Keratinocyte (primary cell): ENCODE measurements at regions not wholly inside any gene's neighbourhood (a gene's known extent, or its start where the extent isn't known, plus 50 kb on each side); places are given as distances from the start of the nearest gene placed in this dataset.

Experiments used
- DNase-seq: peaks from one replicate; pipeline ENCODE4 v3.0.0-alpha.2; 2011; ENCODE audit warnings: low read depth, missing footprints, low spot score
- FAIRE-seq: peaks from 2 replicates; lab custom pipeline; 2011; peaks lifted over from hg19 to GRCh38; lab: Jason Lieb, UNC
- H2AFZ ChIP-seq: 2 replicates; pipeline ENCODE4 v1.6.0; 2012; ENCODE audit warnings: low read length, control low read depth, inconsistent platforms; ENCODE audit not compliant: control insufficient read depth
- H3K27ac ChIP-seq: 2 replicates; pipeline ENCODE4 v1.5.1; 2011; ENCODE audit warnings: low read length; ENCODE audit not compliant: control insufficient read depth, insufficient read depth
- H3K27me3 ChIP-seq: 3 replicates; pipeline ENCODE4 v1.6.0; 2011; ENCODE audit warnings: low read length; ENCODE audit not compliant: control insufficient read depth, insufficient read depth; ENCODE audit errors: extremely low read depth
- H3K36me3 ChIP-seq, 2 experiments: 2 replicates in 1 of 2; 3 replicates in 1 of 2; pipeline ENCODE4 v1.5.1; 2011; ENCODE audit warnings: low read length in 2 of 2, mild to moderate bottlenecking in 1 of 2; ENCODE audit not compliant: control insufficient read depth in 2 of 2, insufficient read depth in 2 of 2; ENCODE audit errors: extremely low read depth in 1 of 2
- H3K4me1 ChIP-seq: 3 replicates; pipeline ENCODE4 v1.5.1; 2011; ENCODE audit warnings: low read length; ENCODE audit not compliant: control insufficient read depth, insufficient read depth; ENCODE audit errors: extremely low read depth
- H3K4me2 ChIP-seq: 3 replicates; pipeline ENCODE4 v1.6.0; 2011; ENCODE audit warnings: low read depth, low read length; ENCODE audit not compliant: control insufficient read depth, insufficient read depth; ENCODE audit errors: extremely low read depth
- H3K4me3 ChIP-seq, 3 experiments: fragments of 200-600 bp in 1 of 3; sonication (generic) in 1 of 3; 2 replicates in 2 of 3; 3 replicates in 1 of 3; pipeline ENCODE4 v1.5.1; 2011 to 2016; ENCODE audit warnings: low read length in 3 of 3, mild to moderate bottlenecking in 3 of 3, control low read depth in 2 of 3, inconsistent platforms in 1 of 3, low read depth in 1 of 3, mixed read lengths in 1 of 3, mixed run types in 1 of 3, moderate library complexity in 1 of 3; ENCODE audit not compliant: control insufficient read depth in 2 of 3, insufficient read depth in 2 of 3; ENCODE audit errors: extremely low read depth in 1 of 3
- H3K79me2 ChIP-seq: 2 replicates; pipeline ENCODE4 v1.6.0; 2012; ENCODE audit warnings: low read length; ENCODE audit not compliant: control insufficient read depth, insufficient read depth
- H3K9ac ChIP-seq: 3 replicates; pipeline ENCODE4 v1.6.0; 2011; ENCODE audit warnings: low read length; ENCODE audit not compliant: control insufficient read depth, insufficient read depth; ENCODE audit errors: extremely low read depth
- H3K9me1 ChIP-seq: 3 replicates; pipeline ENCODE4 v1.6.0; 2011; ENCODE audit warnings: low read length; ENCODE audit not compliant: control insufficient read depth, insufficient read depth; ENCODE audit errors: extremely low read depth
- H3K9me3 ChIP-seq: 2 replicates; pipeline ENCODE4 v1.5.1; 2012; ENCODE audit warnings: low read depth, low read length; ENCODE audit not compliant: control insufficient read depth
- H4K20me1 ChIP-seq: 3 replicates; pipeline ENCODE4 v1.6.0; 2011; ENCODE audit warnings: low read length; ENCODE audit not compliant: control insufficient read depth, insufficient read depth; ENCODE audit errors: extremely low read depth
- CTCF ChIP-seq, 3 experiments: IDR thresholded peaks in 1 of 3; conservative IDR thresholded peaks in 1 of 3; optimal IDR thresholded peaks in 1 of 3; 2 replicates in 2 of 3; 3 replicates in 1 of 3; pipeline versions ENCODE3 to v1.5.1; 2011; ENCODE audit warnings: low read length in 3 of 3, mild to moderate bottlenecking in 3 of 3, moderate library complexity in 2 of 3, control low read depth in 1 of 3, inconsistent platforms in 1 of 3; ENCODE audit not compliant: insufficient read depth in 2 of 3; ENCODE audit errors: extremely low read depth in 1 of 3
- EZH2 ChIP-seq: IDR thresholded peaks from one replicate; pipeline ENCODE4 v1.6.1; 2012; ENCODE audit warnings: inconsistent platforms, mild to moderate bottlenecking, low read length, moderate library complexity
- dilution Hi-C: fragments of 300-500 bp; cut with MboI; formaldehyde crosslinking; loops from one replicate; pipeline ENCODE4 v1.7.0; 2020; ENCODE audit warnings: low sequenced_read_pairs; ENCODE audit not compliant: extremely low pct_ligation_motif_present

DNA sequence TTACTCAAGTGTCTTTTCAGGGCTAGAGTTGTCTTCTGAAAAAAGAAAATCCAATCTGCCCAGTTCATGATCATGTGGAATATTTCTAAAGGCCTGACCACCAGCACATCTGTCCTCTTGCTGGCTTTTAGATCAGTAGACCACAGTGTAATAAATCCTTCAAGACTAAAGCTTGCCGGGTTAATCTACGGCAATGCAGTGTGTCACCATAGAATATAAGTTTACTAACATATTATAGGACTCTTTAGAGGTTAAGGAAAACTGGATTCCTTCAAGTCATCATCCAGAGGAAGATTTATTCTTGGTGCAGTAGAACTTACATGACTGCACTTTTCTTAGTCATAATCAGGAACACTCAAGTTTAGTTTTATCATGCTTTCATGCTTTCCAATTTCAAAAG lies 349.5 kb downstream of the SEMA3D start:
- dilution Hi-C loops, result no loop called here
- H3K4me3 ChIP-seq, result no peak overlapping the region
- H3K9me3 ChIP-seq, result no peaks in the 10 kb centered on the region
- no peak overlapping the region for H2AFZ ChIP-seq
- no peaks in the 10 kb centered on the region for H3K79me2 ChIP-seq
- no peaks in the 10 kb centered on the region for H3K27me3 ChIP-seq
- H3K27ac ChIP-seq, result no peak overlapping the region
- no peak overlapping the region for H3K4me2 ChIP-seq
- FAIRE-seq (no peak), DNase-seq (no peak)
- H3K36me3 ChIP-seq, result no peaks in the 10 kb centered on the region
- no peaks in the 10 kb centered on the region for H3K4me1 ChIP-seq
- H4K20me1 ChIP-seq, result no peaks in the 10 kb centered on the region
- H3K9ac ChIP-seq, result no peak overlapping the region
- H3K9me1 ChIP-seq, result no peaks in the 10 kb centered on the region
- no peak for TF ChIP-seq EZH2
- no peak for TF ChIP-seq CTCF (optimal IDR thresholded peaks at IDR 0.05 in 1 of 3, IDR thresholded peaks at IDR 0.05 in 1 of 3, conservative IDR thresholded peaks at IDR 0.05 in 1 of 3; ENCODE audit: extremely low read depth in 1 of 3, insufficient read depth in 2 of 3, low read length in 3 of 3)

- dilution Hi-C loops, result no loop called here
These were observed 357.1 kb downstream of the SEMA3D start for GRCh38 chr7:84829719-84830118.

More at GRCh38 chr7:84829719-84830118, 357.1 kb downstream of the SEMA3D start:
- Histone ChIP-seq H3K9me1 (no peaks in the 10 kb centered on the region), H3K27ac (no peak overlapping the region), H3K4me1 (no peaks in the 10 kb centered on the region), H3K36me3 (no peaks in the 10 kb centered on the region), H3K27me3 (no peaks in the 10 kb centered on the region), H2AFZ (no peak overlapping the region), H3K4me3 (no peak overlapping the region), H3K9ac (no peak overlapping the region), H3K9me3 (no peaks in the 10 kb centered on the region), H3K79me2 (no peaks in the 10 kb centered on the region), H4K20me1 (no peaks in the 10 kb centered on the region), H3K4me2 (no peak overlapping the region)
- no peak for FAIRE-seq
- no peak for DNase-seq
- no peak for TF ChIP-seq CTCF (optimal IDR thresholded peaks at IDR 0.05 in 1 of 3, IDR thresholded peaks at IDR 0.05 in 1 of 3, conservative IDR thresholded peaks at IDR 0.05 in 1 of 3; ENCODE audit: extremely low read depth in 1 of 3, insufficient read depth in 2 of 3, low read length in 3 of 3)
- no peak for TF ChIP-seq EZH2
